NCI-H226 (cell line): ENCODE measurements at regions not wholly inside any gene's neighbourhood (a gene's known extent, or its start where the extent isn't known, plus 50 kb on each side); places are given as distances from the start of the nearest gene placed in this dataset.
A peak's percentile ranks its signal among the peaks of the same experiment; 100 is the strongest.
"Not testable (repeated sequence)": the region's sequence is repeated elsewhere in the genome, so short reads cannot be mapped to it uniquely, and the experiment has no call there.

Experiments
- DNase-seq: peaks from one replicate; pipeline ENCODE4 v3.0.0-alpha.2; 2015

- DNase-seq: no peak
Measured at GRCh38 chr1:229017091-229017490, 253.8 kb upstream of the RAB4A start.

DNA sequence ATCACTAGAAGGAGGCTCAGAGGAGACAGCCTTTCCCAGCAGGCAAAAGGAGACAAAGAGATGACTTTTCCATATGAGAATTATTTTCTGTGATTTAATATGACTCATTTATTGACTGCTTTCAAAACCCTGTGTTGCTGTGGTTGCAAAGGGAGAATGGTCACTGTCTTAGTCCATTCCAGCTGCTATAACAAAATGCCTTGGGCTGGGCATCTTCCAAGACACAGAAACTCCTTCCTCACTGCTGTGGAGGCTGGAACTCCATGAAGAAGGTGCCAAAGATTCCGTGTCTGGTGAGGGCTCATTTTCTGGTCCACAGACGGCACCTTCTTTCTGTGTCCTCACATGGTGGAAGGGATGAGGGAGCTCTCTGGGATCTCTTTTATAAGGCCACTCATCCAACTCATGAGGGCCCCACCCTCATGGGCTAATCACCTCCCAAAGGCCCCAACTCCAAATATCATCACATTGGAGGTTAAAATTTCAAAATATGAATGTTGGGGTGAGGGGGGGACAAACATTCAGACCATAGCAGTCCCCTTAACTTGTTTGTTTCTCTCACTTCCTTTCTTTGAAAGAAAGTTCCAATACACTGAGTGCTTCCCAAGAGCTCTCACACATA is 252.1 kb upstream of the RAB4A start:
- DNase-seq: no peak

DNA sequence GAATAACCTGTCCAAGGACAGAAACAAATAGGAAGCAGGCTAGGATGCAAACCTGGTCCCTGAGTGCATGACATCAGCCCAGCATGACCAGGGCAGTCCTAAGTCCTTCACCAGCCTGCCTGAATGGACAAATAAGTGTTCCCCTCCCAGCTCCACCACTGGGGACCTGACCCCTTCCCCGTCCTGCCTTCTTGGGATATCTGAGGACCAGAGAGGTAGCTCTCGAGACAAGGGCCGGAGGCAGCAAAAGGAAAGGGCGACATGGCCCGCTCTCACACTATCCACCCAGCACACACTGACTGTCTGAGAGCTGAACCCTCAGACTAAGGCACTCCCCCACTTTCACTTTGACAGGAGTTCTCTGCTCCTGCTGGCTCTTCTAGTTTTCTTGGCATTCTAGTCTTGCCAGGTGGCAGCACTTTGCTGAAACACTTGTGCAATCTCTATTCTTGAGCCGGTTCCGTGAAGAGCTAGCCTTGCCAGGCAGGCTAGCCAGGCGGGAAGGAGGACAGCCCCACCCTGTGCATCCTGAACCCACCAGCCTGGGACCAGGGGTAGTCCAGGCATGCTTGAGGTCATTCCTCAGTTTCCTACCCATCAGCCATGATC is 251.1 kb upstream of the RAB4A start:
- no peak for DNase-seq

DNA sequence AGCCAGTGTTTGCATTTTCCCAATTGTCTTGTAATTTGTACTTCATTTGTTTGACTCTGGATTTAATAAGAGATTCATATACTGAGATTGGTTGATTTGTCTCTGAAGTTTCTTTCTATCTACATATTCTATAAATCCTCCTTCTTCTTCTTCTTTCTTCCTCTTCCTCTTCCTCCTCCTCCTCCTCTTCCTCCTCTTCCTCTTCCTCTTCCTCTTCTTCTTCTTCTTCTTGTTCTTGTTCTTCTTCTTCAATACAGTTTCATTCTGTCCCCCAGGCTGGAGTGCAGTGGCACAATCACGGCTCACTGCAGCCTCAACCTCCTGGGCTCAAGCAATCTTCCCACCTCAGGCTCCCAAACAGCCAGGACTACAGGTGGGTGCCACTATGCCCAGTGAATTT is 249.9 kb upstream of the RAB4A start:
- DNase-seq: not testable (repeated sequence)

DNA sequence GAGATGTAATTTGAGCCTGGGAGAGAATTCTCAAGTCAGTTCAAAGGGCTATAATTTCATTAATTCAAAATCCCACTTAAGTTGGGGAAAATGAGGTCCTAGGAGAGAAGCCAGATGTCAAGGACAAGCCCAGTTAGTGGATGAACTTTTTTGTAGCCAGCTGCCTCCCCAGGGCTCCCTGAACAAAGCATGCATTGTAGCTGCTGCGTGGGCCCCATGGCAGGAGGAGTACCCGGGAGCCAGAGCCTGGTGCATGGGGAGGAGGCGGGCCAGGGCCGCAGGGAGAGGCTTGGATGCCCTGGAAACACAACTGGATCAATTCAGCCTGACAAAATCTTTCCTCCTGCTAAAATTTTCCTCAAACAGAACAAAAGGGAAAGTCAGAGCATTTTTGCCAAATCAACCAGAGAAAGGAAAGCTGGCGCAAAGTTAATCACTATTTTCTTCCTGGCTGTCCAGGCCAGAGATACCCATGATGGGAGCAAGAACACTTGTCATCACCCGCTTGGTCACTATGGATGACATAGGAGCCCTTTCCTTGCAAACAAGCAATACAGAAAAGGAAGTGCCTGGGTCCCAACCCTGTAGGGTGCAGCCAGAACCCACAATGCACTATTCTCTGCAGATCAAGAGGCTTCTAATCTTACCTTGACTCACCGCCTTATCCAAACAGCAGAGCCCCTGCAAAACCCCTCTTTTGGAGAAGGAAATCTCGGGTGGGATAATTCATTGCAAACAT is 248.1 kb upstream of the RAB4A start:
- no peak for DNase-seq

DNA sequence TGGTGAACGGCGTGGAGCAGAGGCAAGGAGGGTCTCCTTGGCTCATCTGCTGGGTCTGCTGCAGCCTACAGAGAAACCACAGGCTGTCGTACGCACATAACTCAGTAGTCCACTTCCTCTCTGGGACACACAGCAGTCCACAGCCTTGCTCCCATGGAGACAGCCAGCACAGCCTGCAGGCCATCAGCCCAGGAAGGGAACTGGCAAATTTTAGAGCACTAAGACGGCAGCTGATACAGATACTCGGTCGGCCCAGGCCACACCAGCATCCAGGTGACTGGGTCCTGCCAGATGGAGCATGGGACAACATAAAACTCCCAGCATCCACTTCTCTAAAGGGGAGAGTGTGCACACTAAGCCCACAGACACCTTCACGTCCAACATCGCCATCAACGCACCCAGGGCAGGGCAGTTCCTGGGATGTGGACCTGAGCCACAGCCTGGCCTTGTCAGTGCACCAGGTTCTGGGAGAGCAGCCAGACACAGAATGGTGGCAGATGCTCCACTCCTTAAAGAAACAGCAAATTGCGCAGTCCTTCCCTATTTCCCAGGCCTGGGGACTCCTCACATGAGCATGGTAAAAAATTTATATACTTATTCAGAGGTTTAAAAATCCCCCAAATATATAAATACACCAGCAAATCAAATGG is 247.1 kb upstream of the RAB4A start:
- no peak for DNase-seq

GRCh38 chr1:229024528-229025130 is 246.3 kb upstream of the RAB4A start:
- DNase-seq: peak; percentile 44

DNA sequence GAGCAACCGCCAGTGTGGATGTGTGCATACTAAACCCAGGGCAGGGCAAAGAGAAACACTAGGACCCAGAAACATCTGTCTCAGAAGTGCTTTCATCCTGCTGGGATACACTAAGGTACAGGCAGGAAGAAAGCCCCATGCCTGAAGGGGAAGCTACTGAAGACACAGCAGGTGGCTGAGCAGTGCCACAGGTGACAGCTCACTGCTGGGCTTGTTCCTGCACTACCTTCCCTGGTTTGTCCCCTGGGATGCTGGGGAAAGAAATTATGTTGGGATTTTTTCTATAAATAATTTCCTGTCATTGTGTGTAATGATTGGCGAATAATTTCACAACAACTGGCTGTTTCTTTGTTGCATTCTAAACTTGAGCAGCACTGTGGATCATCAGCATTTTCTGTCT is 245.3 kb upstream of the RAB4A start:
- no peak for DNase-seq

DNA sequence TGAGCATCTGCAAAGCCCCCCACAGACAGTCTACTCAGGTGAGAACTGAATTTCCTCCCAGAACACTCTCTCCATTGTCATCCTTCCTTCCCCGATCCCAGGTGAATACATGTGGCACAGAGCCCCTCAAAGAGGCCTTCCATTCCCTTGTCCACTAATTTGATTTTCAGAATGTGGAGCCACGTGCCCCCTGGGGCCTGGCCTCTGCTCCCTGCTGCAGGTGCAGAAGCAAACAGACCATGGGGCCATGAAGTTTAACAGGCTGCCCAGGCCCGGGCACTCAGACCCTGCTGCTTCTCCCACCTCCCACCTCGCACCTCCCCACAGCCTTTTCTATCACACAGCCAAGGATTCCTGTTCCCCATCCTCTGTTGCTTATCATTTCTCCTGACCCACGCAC is 243.8 kb upstream of the RAB4A start:
- no peak for DNase-seq

DNA sequence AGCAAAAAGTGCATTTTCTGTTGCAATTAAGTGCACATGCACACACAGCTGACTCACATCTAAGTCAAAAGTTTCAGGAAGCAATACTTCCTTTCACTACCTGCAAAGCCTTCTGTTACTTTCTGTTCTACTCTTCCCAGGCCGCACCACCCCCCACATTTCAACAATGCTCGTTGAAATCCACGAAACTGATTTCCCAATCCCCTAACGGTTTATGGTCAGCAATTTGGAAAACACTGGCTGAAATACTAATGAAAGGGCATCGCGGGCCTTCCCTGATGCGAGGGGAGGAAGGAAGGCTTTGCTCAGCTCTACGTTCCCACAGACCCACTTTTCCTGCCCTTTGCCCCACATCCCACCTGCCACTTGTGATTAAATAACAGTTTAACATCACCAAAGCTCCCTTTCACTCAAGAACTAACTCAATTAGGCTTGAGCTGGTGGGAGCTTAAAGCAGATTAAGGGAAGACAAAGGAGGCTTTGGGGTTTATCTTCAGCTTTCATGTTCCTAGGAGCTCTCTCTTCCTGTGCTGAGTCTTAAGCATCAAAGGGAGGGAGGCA is 243.2 kb upstream of the RAB4A start:
- no peak for DNase-seq

DNA sequence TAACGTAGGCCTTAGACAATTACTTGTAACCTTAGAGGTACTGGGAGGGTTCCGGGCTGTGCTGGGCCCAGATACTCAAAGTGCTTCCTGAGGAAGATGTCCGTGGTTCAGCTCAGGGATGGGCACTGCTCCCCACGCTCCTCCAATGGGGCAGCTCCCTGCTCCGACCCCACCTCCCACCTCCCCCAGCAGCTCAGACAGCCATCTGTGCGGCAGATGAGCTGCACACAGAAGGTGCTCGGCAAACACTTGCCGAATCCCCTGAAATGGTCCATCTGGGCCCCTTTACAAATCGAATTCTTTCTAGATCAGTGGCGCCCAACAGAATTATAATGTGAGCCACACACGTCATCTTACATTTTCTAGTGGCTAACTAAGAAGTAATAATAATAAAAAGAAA is 242.4 kb upstream of the RAB4A start:
- DNase-seq: no peak

DNA sequence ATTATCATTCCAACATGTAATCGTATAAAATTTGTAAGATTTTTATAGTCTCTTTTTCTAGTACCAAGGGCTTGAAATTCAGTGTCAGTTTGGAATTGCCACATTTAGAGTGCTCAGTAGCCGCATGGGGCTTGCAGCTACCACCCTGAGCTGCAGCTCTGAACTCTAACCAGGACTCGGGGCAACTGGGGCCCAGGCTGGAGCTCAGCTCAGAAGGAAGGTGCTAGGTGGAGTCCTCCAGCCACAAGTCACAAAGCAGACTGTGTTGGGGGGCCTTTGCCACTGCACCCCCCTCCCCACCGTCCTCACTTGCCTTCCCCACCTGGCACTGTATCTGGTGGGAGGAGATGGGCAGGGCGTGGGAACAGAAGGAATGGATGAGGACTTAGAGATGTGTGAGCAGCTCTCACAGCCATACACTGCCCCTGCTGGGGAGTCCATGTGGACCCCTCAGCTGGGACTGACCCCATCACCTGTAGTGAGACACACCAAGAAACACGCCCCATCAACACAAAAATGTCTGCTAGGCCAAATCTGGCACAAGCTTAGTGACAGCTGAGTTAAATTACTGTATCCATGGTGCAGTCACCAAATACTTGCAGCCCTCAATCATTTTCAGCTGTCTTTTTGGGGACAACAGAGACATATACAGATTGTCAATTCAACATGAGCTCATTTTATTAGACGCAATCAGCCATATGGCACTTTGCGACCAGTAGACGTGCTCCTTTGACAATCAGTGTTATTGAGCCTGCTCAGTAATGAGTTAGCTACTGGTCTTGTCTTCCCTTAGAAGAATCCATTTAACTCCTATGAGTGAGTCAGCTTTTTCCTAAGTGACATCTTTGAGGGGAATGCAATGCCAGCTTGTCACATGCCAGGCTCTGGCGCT is 241.7 kb upstream of the RAB4A start:
- no peak for DNase-seq

- DNase-seq: no peak
Measured at GRCh38 chr1:229029879-229030235, 241.1 kb upstream of the RAB4A start.

DNA sequence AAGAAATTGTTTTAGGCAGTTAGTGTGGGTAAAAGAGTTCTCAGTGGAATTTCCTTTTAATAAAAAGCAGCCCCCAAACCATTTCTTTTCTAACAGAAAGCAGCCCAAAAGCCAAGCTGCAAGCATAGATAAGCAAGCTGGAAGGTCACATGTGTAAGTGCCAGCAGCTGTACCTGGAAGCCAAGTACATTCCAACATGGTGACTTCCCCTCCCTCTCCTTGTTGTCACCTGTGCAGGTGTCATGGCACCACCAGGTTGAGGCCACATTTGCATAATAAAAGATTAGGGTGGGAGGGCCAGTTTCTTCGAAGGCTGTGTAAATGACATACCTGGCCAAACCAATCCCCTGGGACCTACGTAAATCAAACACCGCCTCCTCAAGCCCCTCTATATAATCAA is 240.3 kb upstream of the RAB4A start:
- no peak for DNase-seq

- DNase-seq: no peak
Measured at GRCh38 chr1:229031061-229031460, 239.8 kb upstream of the RAB4A start.

- DNase-seq: no peak
Measured at GRCh38 chr1:229031481-229032341, 239.2 kb upstream of the RAB4A start.

DNA sequence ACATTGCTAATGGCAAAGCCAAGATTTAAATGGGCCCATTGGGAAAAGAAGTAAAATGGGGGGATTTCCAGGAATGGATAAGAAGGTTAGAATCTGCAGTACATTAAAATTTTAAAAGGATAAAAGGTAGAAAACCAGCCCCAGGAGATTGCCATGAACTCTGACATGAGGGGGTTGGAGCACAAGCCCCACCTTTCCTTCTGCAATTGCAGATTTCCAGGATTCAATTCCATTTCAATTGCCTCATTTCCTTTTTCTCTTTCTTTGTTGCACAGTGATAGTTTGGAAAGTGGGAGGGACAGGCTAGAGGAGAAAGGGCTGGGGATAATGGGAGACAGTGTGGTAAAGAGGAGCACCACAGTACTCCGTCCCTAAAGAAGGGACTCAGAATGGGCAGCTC is 238.5 kb upstream of the RAB4A start:
- DNase-seq: peak; percentile 21

DNA sequence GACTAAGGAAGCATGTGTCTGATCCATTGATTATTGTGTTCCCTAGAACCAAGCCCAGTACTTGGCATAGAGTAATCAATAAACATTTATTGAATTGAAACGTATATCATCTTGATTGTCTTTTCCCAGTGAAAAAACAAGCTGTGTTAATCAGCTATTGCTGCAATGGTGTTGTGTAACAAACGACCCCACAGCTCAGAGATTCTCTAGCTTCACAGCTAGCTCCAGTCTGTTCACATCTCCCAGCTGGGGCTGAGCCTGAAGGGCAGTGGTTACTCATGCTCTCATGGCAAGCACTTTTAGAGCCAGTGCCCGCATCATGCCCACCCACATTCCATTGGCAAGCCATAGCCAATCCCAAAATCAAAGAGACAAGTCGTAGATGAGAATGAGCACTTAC is 237.4 kb upstream of the RAB4A start:
- no peak for DNase-seq

GRCh38 chr1:229034342-229034741 is 236.6 kb upstream of the RAB4A start:
- no peak for DNase-seq

GRCh38 chr1:229035054-229035747 is 235.7 kb upstream of the RAB4A start:
- DNase-seq: no peak

- no peak for DNase-seq
Measured at GRCh38 chr1:229035748-229036082, 235.2 kb upstream of the RAB4A start.
